Skeletal muscle tissue (tissue), 3 donors: ENCODE measurements at regions not wholly inside any gene's neighbourhood (a gene's known extent, or its start where the extent isn't known, plus 50 kb on each side); places are given as distances from the start of the nearest gene placed in this dataset.

Experiments used
- H3K27ac ChIP-seq: one replicate; pipeline ENCODE4 v1.7.0; 2013; ENCODE audit warnings: mild to moderate bottlenecking, low read depth, low read length, inconsistent platforms
- H3K27me3 ChIP-seq, 3 donors: one replicate each; pipeline ENCODE4 v1.7.0; 2013; ENCODE audit warnings: low read length in 3 of 3; ENCODE audit not compliant: control insufficient read depth in 3 of 3, insufficient read depth in 3 of 3
- H3K36me3 ChIP-seq, 3 donors: one replicate each; pipeline ENCODE4 v1.7.0; 2013; ENCODE audit warnings: low read length in 3 of 3; ENCODE audit not compliant: control insufficient read depth in 3 of 3, insufficient read depth in 3 of 3
- H3K4me1 ChIP-seq, 3 donors: one replicate each; pipeline ENCODE4 v1.7.0; 2013; ENCODE audit warnings: low read length in 3 of 3, mild to moderate bottlenecking in 3 of 3; ENCODE audit not compliant: control insufficient read depth in 3 of 3, insufficient read depth in 3 of 3
- H3K4me3 ChIP-seq, 3 donors: one replicate each; pipeline ENCODE4 v1.7.0; 2013; ENCODE audit warnings: low read length in 3 of 3
- H3K9ac ChIP-seq, 3 donors: one replicate each; pipeline ENCODE4 v1.7.0; 2013; ENCODE audit warnings: low read length in 3 of 3, mild to moderate bottlenecking in 3 of 3, moderate library complexity in 2 of 3, low read depth in 1 of 3
- H3K9me3 ChIP-seq, 3 donors: one replicate each; pipeline ENCODE4 v1.7.0; 2013; ENCODE audit warnings: low read length in 3 of 3; ENCODE audit not compliant: control insufficient read depth in 3 of 3
- donor health status: Osteomylitis.

- Histone ChIP-seq H3K9ac (no peak overlapping the region), H3K27ac (no peak overlapping the region), H3K9me3 (no peaks in the 10 kb centered on the region), H3K4me1 (no peaks in the 10 kb centered on the region), H3K36me3 (no peaks in the 10 kb centered on the region), H3K4me3 (no peak overlapping the region), H3K27me3 (no peaks in the 10 kb centered on the region)
Observed at GRCh38 chr10:106395041-106395749, 769.3 kb downstream of the SORCS1 start.

GRCh38 chr10:106392778-106393177 lies 771.7 kb downstream of the SORCS1 start:
- H3K4me3 ChIP-seq = no peak overlapping the region
- H3K27ac ChIP-seq = no peak overlapping the region
- no peaks in the 10 kb centered on the region for H3K4me1 ChIP-seq
- no peaks in the 10 kb centered on the region for H3K36me3 ChIP-seq
- no peaks in the 10 kb centered on the region for H3K9me3 ChIP-seq
- H3K9ac ChIP-seq = no peak overlapping the region
- no peaks in the 10 kb centered on the region for H3K27me3 ChIP-seq

- Histone ChIP-seq H3K36me3 (no peaks in the 10 kb centered on the region), H3K4me3 (no peak overlapping the region), H3K4me1 (no peaks in the 10 kb centered on the region)
Observed at GRCh38 chr10:106387063-106387462, 777.4 kb downstream of the SORCS1 start.

GRCh38 chr10:106384496-106384895 lies 780.0 kb downstream of the SORCS1 start:
- Histone ChIP-seq H3K27me3 (no peaks in the 10 kb centered on the region), H3K27ac (no peak overlapping the region), H3K9me3 (no peaks in the 10 kb centered on the region), H3K4me3 (no peak overlapping the region), H3K9ac (no peak overlapping the region), H3K4me1 (no peaks in the 10 kb centered on the region), H3K36me3 (no peaks in the 10 kb centered on the region)

More at GRCh38 chr10:106387063-106387462, 777.4 kb downstream of the SORCS1 start:
- H3K9ac ChIP-seq = no peak overlapping the region
- H3K27me3 ChIP-seq = no peaks in the 10 kb centered on the region
- H3K9me3 ChIP-seq = no peaks in the 10 kb centered on the region
- H3K27ac ChIP-seq = no peak overlapping the region

GRCh38 chr10:106380706-106381105 lies 783.8 kb downstream of the SORCS1 start:
- Histone ChIP-seq H3K27me3 (no peaks in the 10 kb centered on the region), H3K36me3 (no peaks in the 10 kb centered on the region), H3K27ac (no peak overlapping the region), H3K4me3 (no peak overlapping the region), H3K9ac (no peak overlapping the region), H3K9me3 (peaks cover 0 to 3% (median 0%) of the 10 kb centered on the region in 3 donors), H3K4me1 (no peaks in the 10 kb centered on the region)

- H3K9me3 ChIP-seq = peaks cover 0 to 3% (median 0%) of the 10 kb centered on the region in 3 donors
- no peak overlapping the region for H3K9ac ChIP-seq
- H3K4me1 ChIP-seq = no peaks in the 10 kb centered on the region
- H3K27ac ChIP-seq = no peak overlapping the region
- H3K27me3 ChIP-seq = no peaks in the 10 kb centered on the region
- H3K4me3 ChIP-seq = no peak overlapping the region
- H3K36me3 ChIP-seq = no peaks in the 10 kb centered on the region
Observed at GRCh38 chr10:106378251-106378650, 786.3 kb downstream of the SORCS1 start.

- Histone ChIP-seq H3K9ac (no peak overlapping the region), H3K4me1 (no peaks in the 10 kb centered on the region), H3K27ac (no peak overlapping the region), H3K36me3 (no peaks in the 10 kb centered on the region), H3K27me3 (no peaks in the 10 kb centered on the region), H3K9me3 (no peaks in the 10 kb centered on the region), H3K4me3 (no peak overlapping the region)
Observed at GRCh38 chr10:106370751-106371150, 793.8 kb downstream of the SORCS1 start.

GRCh38 chr10:106360870-106361269 lies 803.6 kb downstream of the SORCS1 start:
- no peaks in the 10 kb centered on the region for H3K36me3 ChIP-seq
- no peak overlapping the region for H3K9ac ChIP-seq
- no peak overlapping the region for H3K27ac ChIP-seq

GRCh38 chr10:106355450-106355849 lies 809.1 kb downstream of the SORCS1 start:
- no peak overlapping the region for H3K4me3 ChIP-seq
- no peaks in the 10 kb centered on the region for H3K9me3 ChIP-seq
- H3K27me3 ChIP-seq = no peaks in the 10 kb centered on the region
- H3K9ac ChIP-seq = no peak overlapping the region
- H3K27ac ChIP-seq = no peak overlapping the region
- H3K4me1 ChIP-seq = no peaks in the 10 kb centered on the region
- H3K36me3 ChIP-seq = no peaks in the 10 kb centered on the region

More at GRCh38 chr10:106360870-106361269, 803.6 kb downstream of the SORCS1 start:
- Histone ChIP-seq H3K27me3 (no peaks in the 10 kb centered on the region), H3K4me3 (no peak overlapping the region), H3K9me3 (no peaks in the 10 kb centered on the region), H3K4me1 (no peaks in the 10 kb centered on the region)

GRCh38 chr10:106348933-106349332 lies 815.6 kb downstream of the SORCS1 start:
- H3K9me3 ChIP-seq = no peaks in the 10 kb centered on the region
- no peak overlapping the region for H3K4me3 ChIP-seq
- no peak overlapping the region for H3K27ac ChIP-seq
- H3K9ac ChIP-seq = no peak overlapping the region
- H3K36me3 ChIP-seq = no peaks in the 10 kb centered on the region
- no peaks in the 10 kb centered on the region for H3K4me1 ChIP-seq
- no peaks in the 10 kb centered on the region for H3K27me3 ChIP-seq
